GM12865 (cell line): ENCODE measurements at regions not wholly inside any gene's neighbourhood (a gene's known extent, or its start where the extent isn't known, plus 50 kb on each side); places are given as distances from the start of the nearest gene placed in this dataset.

ENCODE experiments used
- DNase-seq: peaks from one replicate; pipeline ENCODE4 v3.0.0; 2010; ENCODE audit warnings: low read depth
- H3K4me3 ChIP-seq: 2 replicates; pipeline ENCODE4 v1.5.1; 2011; ENCODE audit warnings: mild to moderate bottlenecking, low read depth, low read length, control low read depth
- CTCF ChIP-seq: IDR thresholded peaks from 2 replicates; pipeline ENCODE4 v1.5.1; 2011; ENCODE audit warnings: low read length, control low read depth, low read depth, inconsistent platforms; ENCODE audit not compliant: insufficient read depth; ENCODE audit errors: missing control alignments

- TF ChIP-seq CTCF, result no peak
- H3K4me3 ChIP-seq, result no peak overlapping the region
- DNase-seq, result no peak
Measured at GRCh38 chr10:84571146-84571545, 242.8 kb downstream of the CCSER2 start.

GRCh38 chr10:84574102-84574501, 245.7 kb downstream of the CCSER2 start:
- TF ChIP-seq CTCF, result no peak
- H3K4me3 ChIP-seq, result no peak overlapping the region
- DNase-seq, result no peak

- DNase-seq, result no peak
- TF ChIP-seq CTCF, result no peak
- no peak overlapping the region for H3K4me3 ChIP-seq
Measured at GRCh38 chr10:84581976-84582375, 253.6 kb downstream of the CCSER2 start.

GRCh38 chr10:84583501-84583900, 255.1 kb downstream of the CCSER2 start:
- no peak for TF ChIP-seq CTCF
- H3K4me3 ChIP-seq, result no peak overlapping the region
- no peak for DNase-seq

- DNase-seq, result no peak
- H3K4me3 ChIP-seq, result no peak overlapping the region
- no peak for TF ChIP-seq CTCF
Measured at GRCh38 chr10:84587789-84588188, 259.4 kb downstream of the CCSER2 start.

GRCh38 chr10:84588426-84588825, 260.0 kb downstream of the CCSER2 start:
- no peak for DNase-seq
- no peak for TF ChIP-seq CTCF
- H3K4me3 ChIP-seq, result no peak overlapping the region

GRCh38 chr10:84588971-84589370, 260.6 kb downstream of the CCSER2 start:
- DNase-seq, result no peak
- TF ChIP-seq CTCF, result no peak
- no peak overlapping the region for H3K4me3 ChIP-seq
